HCT116 (cell line): ENCODE measurements at regions not wholly inside any gene's neighbourhood (a gene's known extent, or its start where the extent isn't known, plus 50 kb on each side); places are given as distances from the start of the nearest gene placed in this dataset.

ENCODE experiments used
- ATAC-seq: fragments of 200-7000 bp; cut with Tn5 transposase; 2 replicates; pipeline ENCODE4 v1.9.1; 2020; ENCODE audit warnings: mild to moderate bottlenecking, moderate library complexity
- BruUV-seq: library from RNA; stranded (reverse); fragments of 400-500 nt; replicated peaks from 2 replicates; lab custom pipeline; 2021; lab: Mats Ljungman, UMichigan
- CTCF ChIA-PET: fragments of 300-600 bp; sonication (Branson Sonifier 250); formaldehyde crosslinking; loops from one replicate; lab custom pipeline; 2021; ENCODE audit warnings: antibody characterized with exemption; lab: Charles Lee
- POLR2A ChIA-PET: fragments of 300-600, 350-600 bp; sonication (Branson Sonifier 250); formaldehyde crosslinking; loops from one replicate; lab custom pipeline; 2021; ENCODE audit warnings: antibody characterized with exemption; lab: Charles Lee
- RAD21 ChIA-PET, 2 experiments: fragments of 300-600 bp; sonication (Branson Sonifier 250); formaldehyde crosslinking; loops; one replicate each; lab custom pipeline; 2023; ENCODE audit warnings: low total read pairs in 2 of 2; ENCODE audit not compliant: uncharacterized antibody in 2 of 2, unreplicated experiment in 2 of 2, low non-redundant PET in 1 of 2; lab: Charles Lee
- DNase-seq: peaks from one replicate; pipeline ENCODE4 v3.0.0-alpha.2; 2010; ENCODE audit warnings: low read depth, low spot score
- H2AFZ ChIP-seq: fragments of 200-600 bp; shearing (Covaris generic), sonication (generic); 2 replicates; pipeline ENCODE4 v1.6.1; 2017; ENCODE audit warnings: low read depth, mixed run types, mixed read lengths, antibody characterized with exemption, low read length; ENCODE audit not compliant: poor library complexity, severe bottlenecking
- H3K27ac ChIP-seq: 2 replicates; pipeline ENCODE4 v1.5.1; 2012; ENCODE audit warnings: low read depth, low read length
- H3K27me3 ChIP-seq: fragments of 200-600 bp; sonication (generic); 2 replicates; pipeline ENCODE4 v1.6.1; 2016; ENCODE audit warnings: mixed run types, low read length, mixed read lengths; ENCODE audit not compliant: insufficient read depth
- H3K36me3 ChIP-seq, 2 experiments: fragments of 200-500 bp in 1 of 2; fragments of 200-600 bp in 1 of 2; sonication (Bioruptor generic) in 1 of 2; sonication (generic) in 1 of 2; 2 replicates each; pipeline versions ENCODE4 v1.5.1 to v1.6.1; 2014 to 2016; ENCODE audit warnings: low read length in 2 of 2, inconsistent platforms in 1 of 2, mixed read lengths in 1 of 2, mixed run types in 1 of 2; ENCODE audit not compliant: insufficient read depth in 2 of 2, control insufficient read depth in 1 of 2
- H3K4me1 ChIP-seq, 2 experiments: fragments of 200-600 bp in 1 of 2; sonication (generic) in 1 of 2; 2 replicates each; pipeline versions ENCODE4 v1.5.1 to v1.6.1; 2012 to 2017; ENCODE audit warnings: low read length in 2 of 2, inconsistent platforms in 1 of 2, mild to moderate bottlenecking in 1 of 2, mixed read lengths in 1 of 2, mixed run types in 1 of 2, moderate library complexity in 1 of 2; ENCODE audit not compliant: insufficient read depth in 2 of 2, control insufficient read depth in 1 of 2
- H3K4me2 ChIP-seq: fragments of 200-600 bp; sonication (generic); 2 replicates; pipeline ENCODE4 v1.6.1; 2017; ENCODE audit warnings: mixed run types, low read length, mixed read lengths
- H3K4me3 ChIP-seq, 2 experiments: fragments of 200-600 bp in 1 of 2; sonication (generic) in 1 of 2; replicated peaks in 1 of 2; 2 replicates each; pipeline ENCODE4 v1.5.1; 2011 to 2016; ENCODE audit warnings: low read length in 2 of 2, control low read depth in 1 of 2, low read depth in 1 of 2, mild to moderate bottlenecking in 1 of 2, mixed read lengths in 1 of 2, mixed run types in 1 of 2
- H3K79me2 ChIP-seq: fragments of 200-600 bp; sonication (generic); 2 replicates; pipeline ENCODE4 v1.6.1; 2017; ENCODE audit warnings: mild to moderate bottlenecking, mixed run types, low read length, moderate library complexity, mixed read lengths; ENCODE audit not compliant: insufficient read depth
- H3K9ac ChIP-seq: fragments of 200-600 bp; sonication (generic); 2 replicates; pipeline ENCODE4 v1.6.1; 2016; ENCODE audit warnings: low read length, mixed read lengths
- H3K9me2 ChIP-seq: fragments of 200-600 bp; sonication (generic), shearing (Covaris generic); 2 replicates; pipeline ENCODE4 v1.6.1; 2017; ENCODE audit warnings: mixed run types, mild to moderate bottlenecking, moderate library complexity; ENCODE audit not compliant: insufficient read depth
- H3K9me3 ChIP-seq, 2 experiments: fragments of 200-500 bp in 1 of 2; fragments of 200-600 bp in 1 of 2; sonication (Bioruptor generic) in 1 of 2; sonication (generic) in 1 of 2; 2 replicates each; pipeline ENCODE4 v1.6.1; 2014 to 2017; ENCODE audit warnings: low read length in 2 of 2, mixed read lengths in 2 of 2, inconsistent platforms in 1 of 2, low read depth in 1 of 2, mild to moderate bottlenecking in 1 of 2, mixed run types in 1 of 2, moderate library complexity in 1 of 2; ENCODE audit not compliant: control insufficient read depth in 1 of 2, insufficient read depth in 1 of 2
- H4K20me1 ChIP-seq: fragments of 200-600 bp; sonication (generic), shearing (Covaris generic); 2 replicates; pipeline ENCODE4 v1.6.1; 2017; ENCODE audit warnings: mixed run types, mild to moderate bottlenecking, moderate library complexity; ENCODE audit not compliant: insufficient read depth
- ATF3 ChIP-seq: IDR thresholded peaks from 2 replicates; pipeline ENCODE4 v1.6.1; 2012
- CBX3 ChIP-seq: IDR thresholded peaks from 2 replicates; pipeline ENCODE4 v1.6.1; 2012; ENCODE audit warnings: low read depth
- CEBPB ChIP-seq: IDR thresholded peaks from 2 replicates; pipeline ENCODE4 v1.6.1; 2012; ENCODE audit warnings: low read depth
- EGR1 ChIP-seq: IDR thresholded peaks from 2 replicates; pipeline ENCODE4 v1.6.1; 2012; ENCODE audit warnings: low read depth
- ELF1 ChIP-seq: IDR thresholded peaks from 2 replicates; pipeline ENCODE4 v1.6.1; 2012; ENCODE audit warnings: low read depth, borderline replicate concordance
- FOSL1 ChIP-seq: IDR thresholded peaks from 2 replicates; pipeline ENCODE4 v1.6.1; 2012; ENCODE audit warnings: low read depth
- POLR2A ChIP-seq: IDR thresholded peaks from 2 replicates; pipeline ENCODE4 v1.7.0; 2011; ENCODE audit warnings: borderline replicate concordance; ENCODE audit not compliant: insufficient read depth, insufficient read length; ENCODE audit errors: extremely low read depth
- POLR2AphosphoS5 ChIP-seq: IDR thresholded peaks from 2 replicates; pipeline ENCODE4 v1.6.1; 2011; ENCODE audit warnings: mild to moderate bottlenecking, low read depth, low read length, moderate library complexity
- TCF7L2 ChIP-seq: IDR thresholded peaks from 2 replicates; pipeline ENCODE4 v1.7.0; 2011; ENCODE audit warnings: borderline replicate concordance, inconsistent platforms; ENCODE audit not compliant: insufficient read depth, insufficient read length; ENCODE audit errors: extremely low read depth
- ZBTB33 ChIP-seq: IDR thresholded peaks from 2 replicates; pipeline ENCODE4 v1.6.1; 2011; ENCODE audit warnings: mild to moderate bottlenecking, low read length, moderate library complexity; ENCODE audit not compliant: insufficient replicate concordance; ENCODE audit errors: extremely low read depth
- ZFX ChIP-seq: fragments of 450-650 bp; IDR thresholded peaks from 2 replicates; pipeline ENCODE4 v1.6.1; 2017
- ZNF274 ChIP-seq: fragments of 200-500 bp; sonication (Bioruptor generic); IDR thresholded peaks from 2 replicates; pipeline ENCODE4 v1.6.1; 2014; ENCODE audit warnings: mild to moderate bottlenecking, low read depth, low read length, inconsistent platforms
- intact Hi-C: fragments of 100-400 bp; cut with micrococcal nuclease; formaldehyde crosslinking; loops from 2 replicates; pipeline ENCODE4 v1.10.0; 2022

- no peak overlapping the region for H3K4me3 ChIP-seq
- H3K9me3 ChIP-seq = peaks cover 0 to 4% of the 10 kb centered on the region in 2 experiments; a peak in 1 of 4 replicates
- no peaks in the 10 kb centered on the region for H3K36me3 ChIP-seq
- H3K27me3 ChIP-seq = no peaks in the 10 kb centered on the region
- TF ChIP-seq ELF1 = no peak
- no peaks in the 10 kb centered on the region for H3K4me1 ChIP-seq
- H4K20me1 ChIP-seq = no peaks in the 10 kb centered on the region
- no peak overlapping the region for H2AFZ ChIP-seq
- DNase-seq (no peak), ATAC-seq (no peak)
- H3K27ac ChIP-seq = no peak overlapping the region
- ChIA-PET POLR2A (no interaction called here), RAD21 (no interaction called here), CTCF (no interaction called here)
- H3K9me2 ChIP-seq = no peaks in the 10 kb centered on the region
- BruUV-seq = no TSS peak
- H3K9ac ChIP-seq = no peak overlapping the region
- no peak overlapping the region for H3K4me2 ChIP-seq
- no peaks in the 10 kb centered on the region for H3K79me2 ChIP-seq
- intact Hi-C loops = no loop called here
Observed at GRCh38 chr2:144248350-144249034, 271.4 kb downstream of the ZEB2 start.

GRCh38 chr2:144244938-144245337 lies 275.0 kb downstream of the ZEB2 start:
- no peaks in the 10 kb centered on the region for H4K20me1 ChIP-seq
- no peak overlapping the region for H3K4me2 ChIP-seq
- H3K36me3 ChIP-seq = no peaks in the 10 kb centered on the region
- no peaks in the 10 kb centered on the region for H3K79me2 ChIP-seq
- H2AFZ ChIP-seq = no peak overlapping the region
- intact Hi-C loops = no loop called here
- DNase-seq = no peak
- no peak for TF ChIP-seq POLR2AphosphoS5
- TF ChIP-seq FOSL1 = no peak
- TF ChIP-seq ELF1 = no peak
- TF ChIP-seq CEBPB = no peak
- no peak for TF ChIP-seq ATF3
- no peak for TF ChIP-seq ZFX
- no peak for TF ChIP-seq CBX3
- no peak for TF ChIP-seq ZNF274
- TF ChIP-seq TCF7L2 = no peak
- no peak for TF ChIP-seq ZBTB33
- TF ChIP-seq POLR2A = no peak
- no peak for TF ChIP-seq EGR1
- TF ChIP-seq, all 23 proteins: peak for 0
- no peak overlapping the region for H3K9ac ChIP-seq
- ChIA-PET RAD21 (no interaction called here), POLR2A (no interaction called here), CTCF (no interaction called here)
- no peaks in the 10 kb centered on the region for H3K27me3 ChIP-seq
- no peaks in the 10 kb centered on the region for H3K9me2 ChIP-seq
- H3K4me1 ChIP-seq = no peaks in the 10 kb centered on the region
- no peak overlapping the region for H3K4me3 ChIP-seq
- H3K9me3 ChIP-seq = no peaks in the 10 kb centered on the region
- no peak for ATAC-seq
- no TSS peak for BruUV-seq
- H3K27ac ChIP-seq = no peak overlapping the region
